Right atrium auricular region (tissue), 2 donors: ENCODE measurements at regions not wholly inside any gene's neighbourhood (a gene's known extent, or its start where the extent isn't known, plus 50 kb on each side); places are given as distances from the start of the nearest gene placed in this dataset.
"Not testable (repeated sequence)": the region's sequence is repeated elsewhere in the genome, so short reads cannot be mapped to it uniquely, and the experiment has no call there.

Experiments used
- DNase-seq: peaks from one replicate; pipeline ENCODE4 v3.0.0-alpha.2; 2019; ENCODE audit warnings: low spot score
- H3K27ac ChIP-seq, 2 donors: fragments of 200-600 bp; sonication (generic); 1 replicate in 1 of 2; 2 replicates in 1 of 2; pipeline ENCODE4 v1.5.1; 2016 to 2019
- H3K27me3 ChIP-seq, 2 donors: fragments of 200-600 bp; sonication (generic); one replicate each; pipeline versions ENCODE4 v1.5.1 to v1.6.0; 2017 to 2019
- H3K36me3 ChIP-seq: fragments of 200-600 bp; sonication (generic); one replicate; pipeline ENCODE4 v1.5.1; 2016
- H3K4me1 ChIP-seq, 2 donors: fragments of 200-600 bp; sonication (generic); one replicate each; pipeline versions ENCODE4 v1.5.1 to v1.6.0; 2017 to 2019
- H3K4me3 ChIP-seq, 2 donors: fragments of 200-600 bp; sonication (generic); 1 replicate in 1 of 2; 2 replicates in 1 of 2; pipeline ENCODE4 v1.5.1; 2017 to 2019; ENCODE audit warnings: mild to moderate bottlenecking in 1 of 2, moderate library complexity in 1 of 2
- H3K9me3 ChIP-seq, 2 donors: fragments of 200-600 bp; sonication (generic); one replicate each; pipeline ENCODE4 v1.5.1; 2019
- CTCF ChIP-seq, 2 donors: fragments of 200-600 bp; sonication (generic); IDR thresholded peaks; one replicate each; pipeline ENCODE4 v1.5.1; 2019; ENCODE audit warnings: antibody characterized with exemption in 2 of 2

GRCh38 chr4:14348506-14348905 is 653.8 kb upstream of the CPEB2 start:
- no peak overlapping the region for H3K27ac ChIP-seq
- H3K27me3 ChIP-seq, result no peaks in the 10 kb centered on the region
- peaks cover 0 to 6% of the 10 kb centered on the region in 2 donors for H3K4me1 ChIP-seq
- no peak for DNase-seq
- H3K4me3 ChIP-seq, result no peak overlapping the region
- TF ChIP-seq CTCF (IDR thresholded peaks at IDR 0.05), result no peak
- H3K9me3 ChIP-seq, result no peaks in the 10 kb centered on the region
- H3K36me3 ChIP-seq, result no peaks in the 10 kb centered on the region

DNA sequence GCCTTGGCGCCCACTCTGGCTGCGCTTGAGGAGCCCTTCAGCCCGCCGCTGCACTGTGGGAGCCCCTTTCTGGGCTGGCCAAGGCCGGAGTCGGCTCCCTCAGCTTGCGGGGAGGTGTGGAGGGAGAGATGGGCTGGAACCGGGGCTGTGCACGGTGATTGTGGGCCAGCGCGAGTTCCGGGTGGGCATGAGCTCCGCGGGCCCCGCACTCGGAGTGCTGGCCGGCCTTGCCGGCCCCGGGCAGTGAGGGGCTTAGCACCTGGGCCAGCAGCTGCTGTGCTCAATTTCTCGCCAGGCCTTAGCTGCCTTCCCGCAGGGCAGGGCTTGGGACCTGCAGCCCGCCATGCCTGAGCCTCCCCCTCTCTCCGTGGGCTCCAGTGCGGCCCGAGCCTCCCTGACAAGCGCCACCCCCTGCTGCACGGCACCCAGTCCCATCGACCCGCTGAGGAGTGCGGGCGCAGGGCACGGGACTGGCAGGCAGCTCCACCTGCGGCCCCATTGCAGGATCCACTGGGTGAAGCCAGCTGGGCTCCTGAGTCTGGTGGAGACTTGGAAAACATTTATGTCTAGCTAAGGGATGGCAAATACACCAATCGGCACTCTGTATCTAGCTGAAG is 643.6 kb upstream of the CPEB2 start:
- not testable (repeated sequence) for H3K9me3 ChIP-seq, H3K4me3 ChIP-seq, DNase-seq, H3K27ac ChIP-seq, H3K27me3 ChIP-seq, H3K4me1 ChIP-seq, H3K36me3 ChIP-seq

GRCh38 chr4:14359991-14360390 is 642.3 kb upstream of the CPEB2 start:
- no peak overlapping the region for H3K4me3 ChIP-seq
- no peaks in the 10 kb centered on the region for H3K27me3 ChIP-seq
- no peaks in the 10 kb centered on the region for H3K9me3 ChIP-seq
- TF ChIP-seq CTCF (IDR thresholded peaks at IDR 0.05), result no peak
- no peaks in the 10 kb centered on the region for H3K4me1 ChIP-seq
- no peak overlapping the region for H3K27ac ChIP-seq
- DNase-seq, result no peak
- no peaks in the 10 kb centered on the region for H3K36me3 ChIP-seq

DNA sequence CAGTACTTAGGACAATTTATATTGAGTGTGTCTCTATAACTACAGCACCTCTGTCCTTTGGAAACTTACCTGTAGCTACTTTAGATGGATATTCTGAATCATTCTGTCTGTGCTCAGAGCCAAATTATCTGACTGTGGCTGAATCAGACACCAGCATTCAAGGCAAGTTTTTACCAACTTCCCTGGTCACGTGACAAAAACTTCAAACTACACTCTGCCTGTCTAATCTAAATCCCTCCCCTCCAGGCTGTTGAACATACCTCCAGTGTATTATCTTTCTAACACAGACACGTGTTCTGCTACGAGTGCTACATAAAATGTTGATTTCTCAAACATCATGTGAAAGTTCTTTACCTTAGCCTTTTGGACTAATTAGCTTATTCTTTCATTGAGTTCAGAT is 641.2 kb upstream of the CPEB2 start:
- H3K4me3 ChIP-seq, result no peak overlapping the region
- no peak overlapping the region for H3K27ac ChIP-seq
- no peaks in the 10 kb centered on the region for H3K27me3 ChIP-seq
- no peak for TF ChIP-seq CTCF (IDR thresholded peaks at IDR 0.05)
- no peaks in the 10 kb centered on the region for H3K9me3 ChIP-seq
- no peaks in the 10 kb centered on the region for H3K36me3 ChIP-seq
- no peak for DNase-seq
- H3K4me1 ChIP-seq, result no peaks in the 10 kb centered on the region

DNA sequence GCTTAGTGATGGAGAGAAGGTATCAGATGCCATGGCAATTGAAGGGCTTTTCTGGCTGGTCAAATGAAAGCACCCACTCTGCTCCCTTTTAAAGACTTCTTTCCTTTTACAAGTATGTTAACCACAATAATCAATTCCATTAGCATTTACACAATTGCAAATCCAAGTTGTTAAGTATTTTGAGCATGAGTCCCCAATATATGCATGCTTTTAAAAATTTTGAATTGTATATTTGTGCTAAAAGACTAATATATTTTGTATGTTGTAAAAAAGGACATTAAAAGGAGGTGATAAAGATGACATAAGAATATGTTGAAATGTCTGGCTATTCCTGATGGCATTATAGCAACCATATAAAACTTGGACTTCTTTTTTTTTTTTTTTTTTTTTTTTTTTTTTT is 639.9 kb upstream of the CPEB2 start:
- TF ChIP-seq CTCF (IDR thresholded peaks at IDR 0.05), result no peak
- Histone ChIP-seq H3K27me3 (no peaks in the 10 kb centered on the region), H3K36me3 (no peaks in the 10 kb centered on the region), H3K4me1 (no peaks in the 10 kb centered on the region), H3K4me3 (no peak overlapping the region), H3K9me3 (no peaks in the 10 kb centered on the region), H3K27ac (no peak overlapping the region)
- no peak for DNase-seq

GRCh38 chr4:14364953-14365536 is 637.2 kb upstream of the CPEB2 start:
- Histone ChIP-seq H3K36me3 (no peaks in the 10 kb centered on the region), H3K27ac (no peak overlapping the region), H3K4me1 (no peaks in the 10 kb centered on the region), H3K4me3 (no peak overlapping the region), H3K27me3 (no peaks in the 10 kb centered on the region), H3K9me3 (no peaks in the 10 kb centered on the region)
- no peak for DNase-seq
- TF ChIP-seq CTCF (IDR thresholded peaks at IDR 0.05), result no peak
